HG02981 (cell line): ENCODE measurements at regions not wholly inside any gene's neighbourhood (a gene's known extent, or its start where the extent isn't known, plus 50 kb on each side); places are given as distances from the start of the nearest gene placed in this dataset.

ENCODE experiments used
- ATAC-seq: cut with Tn5 transposase; IDR thresholded peaks from one replicate; pipeline ENCODE4 v1.9.1; 2021; ENCODE audit warnings: mild to moderate bottlenecking, moderate library complexity; ENCODE audit not compliant: unreplicated experiment

DNA sequence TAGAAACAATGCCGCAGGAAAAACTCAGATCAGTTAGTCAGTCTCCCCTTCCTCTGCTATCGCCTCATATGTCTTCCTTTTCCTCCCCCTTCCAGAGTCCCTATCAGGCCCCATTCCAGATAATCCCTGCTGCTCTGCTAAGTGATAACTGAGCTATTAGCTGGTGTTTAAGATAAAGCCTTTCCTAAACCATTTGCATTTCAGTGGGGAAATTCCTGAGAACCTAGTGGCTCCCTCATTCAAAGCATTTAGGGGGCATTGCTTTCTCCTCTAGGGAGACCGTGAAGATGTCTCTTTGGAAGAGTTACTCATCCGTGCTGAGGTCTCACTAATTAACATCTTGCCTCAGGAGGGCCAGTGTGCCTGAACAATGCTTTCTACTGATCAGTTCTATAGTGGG, 401.6 kb downstream of the NPIPA7 start:
- ATAC-seq: no peak

DNA sequence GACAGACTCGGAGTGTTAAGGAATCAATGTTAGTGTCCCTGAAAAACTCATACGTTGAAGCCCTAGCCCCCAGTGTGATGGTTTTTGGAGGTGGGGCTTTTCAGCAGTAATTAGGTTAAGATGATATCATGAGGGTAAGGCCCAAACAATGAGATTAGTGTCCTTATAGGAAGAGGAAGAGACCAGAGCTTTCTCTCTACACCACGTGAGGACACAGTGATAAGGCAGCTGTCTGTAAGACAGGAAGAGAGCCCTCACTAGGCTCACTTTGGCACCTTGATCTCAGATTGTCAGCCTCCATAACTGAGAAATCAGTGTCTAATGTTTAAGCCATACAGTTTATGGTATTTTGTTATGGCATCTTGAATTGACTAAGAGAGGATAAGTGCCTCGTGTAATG, 403.2 kb downstream of the NPIPA7 start:
- no peak for ATAC-seq

DNA sequence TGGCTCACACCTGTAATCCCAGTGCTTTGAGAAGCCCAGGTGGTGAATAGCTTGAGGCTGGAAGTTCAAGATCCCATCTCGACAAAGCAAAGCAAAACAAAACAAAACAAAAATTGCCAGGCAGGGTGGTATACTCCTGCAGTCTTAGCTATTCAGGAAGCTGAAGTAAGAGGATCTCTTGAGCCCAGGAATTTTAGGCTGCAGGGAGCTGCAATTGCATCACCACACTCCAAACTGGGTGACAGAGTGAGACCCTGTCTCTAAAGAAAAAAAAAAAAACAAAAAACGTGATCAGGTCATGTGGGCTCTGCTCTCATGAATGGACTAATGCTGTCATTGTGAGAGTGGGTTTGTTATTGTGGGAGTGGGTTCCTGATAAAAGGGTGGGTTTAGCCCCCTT, 409.1 kb downstream of the NPIPA7 start:
- ATAC-seq: no peak

DNA sequence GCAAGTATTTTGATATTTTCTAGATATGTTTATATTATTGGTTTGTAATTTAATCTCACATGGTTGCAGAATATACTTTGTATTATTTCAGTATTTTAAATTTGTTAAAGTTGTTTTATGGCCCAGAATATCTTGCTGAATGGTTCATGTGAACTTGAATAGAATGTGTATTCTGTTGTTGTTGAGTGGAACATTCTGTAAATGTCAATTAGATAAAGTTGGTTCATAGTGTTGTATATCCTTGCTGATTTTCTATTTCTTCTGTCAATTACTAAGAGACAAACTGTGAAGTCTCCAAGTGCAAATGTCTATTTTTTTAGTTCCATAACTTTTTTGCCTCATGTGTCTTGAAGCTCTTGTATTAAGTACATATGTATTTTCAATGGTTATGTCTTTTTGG, 411.7 kb downstream of the NPIPA7 start:
- ATAC-seq: no peak

DNA sequence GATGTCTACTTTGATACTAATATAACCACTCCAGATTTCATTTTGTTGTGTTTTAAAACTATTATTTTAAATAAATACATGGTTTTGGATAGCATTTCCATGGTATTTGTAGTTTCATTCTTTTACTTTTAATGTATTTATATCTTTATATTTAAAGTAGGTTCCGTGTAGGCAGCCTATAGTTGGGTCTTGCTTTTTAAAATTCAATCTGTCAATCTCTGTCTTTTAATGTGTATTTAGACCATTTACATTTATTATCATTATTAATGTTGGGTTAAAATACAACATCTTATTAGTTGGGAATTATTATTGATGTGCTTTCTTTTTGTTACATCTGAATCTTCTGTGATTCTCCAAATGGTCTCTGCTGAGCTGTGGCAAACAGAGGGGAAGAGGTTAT, 412.1 kb downstream of the NPIPA7 start:
- no peak for ATAC-seq

DNA sequence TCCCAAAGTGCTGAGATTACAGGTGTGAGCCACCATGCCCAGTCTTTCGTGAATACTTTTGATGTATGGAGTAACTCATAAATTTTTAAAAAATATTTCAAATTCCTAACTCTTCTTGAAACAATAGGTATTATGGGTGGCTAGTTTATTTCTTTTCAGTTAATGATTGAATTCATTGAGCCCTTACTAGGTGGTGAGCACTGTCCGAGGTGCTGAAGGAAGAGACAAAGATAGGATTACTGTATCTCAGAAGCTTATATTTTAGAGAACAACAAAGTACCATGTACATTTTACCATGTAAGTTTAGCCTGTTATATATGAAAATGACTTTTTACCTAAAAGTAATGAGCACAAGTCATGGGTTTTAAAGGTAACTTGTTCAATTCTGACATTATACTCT, 418.3 kb downstream of the NPIPA7 start:
- no peak for ATAC-seq

DNA sequence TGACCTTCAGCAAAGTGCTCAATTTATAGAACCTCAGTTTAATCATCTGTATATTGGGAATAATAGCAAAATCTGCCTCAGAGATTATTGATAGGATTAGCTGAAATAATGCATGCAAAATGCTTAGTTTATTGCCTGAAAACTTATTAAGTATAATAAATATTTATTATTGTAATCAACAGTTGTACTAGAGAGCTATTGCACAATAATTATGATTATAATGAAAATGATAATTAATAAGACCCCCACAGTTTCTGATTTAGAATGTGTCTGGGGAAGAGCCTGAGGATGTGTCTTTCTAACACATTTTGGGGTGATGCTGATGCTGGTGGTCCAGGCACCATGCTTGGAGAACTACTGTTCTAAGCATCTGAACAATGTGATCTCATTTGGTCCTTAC, 419.6 kb downstream of the NPIPA7 start:
- no peak for ATAC-seq

DNA sequence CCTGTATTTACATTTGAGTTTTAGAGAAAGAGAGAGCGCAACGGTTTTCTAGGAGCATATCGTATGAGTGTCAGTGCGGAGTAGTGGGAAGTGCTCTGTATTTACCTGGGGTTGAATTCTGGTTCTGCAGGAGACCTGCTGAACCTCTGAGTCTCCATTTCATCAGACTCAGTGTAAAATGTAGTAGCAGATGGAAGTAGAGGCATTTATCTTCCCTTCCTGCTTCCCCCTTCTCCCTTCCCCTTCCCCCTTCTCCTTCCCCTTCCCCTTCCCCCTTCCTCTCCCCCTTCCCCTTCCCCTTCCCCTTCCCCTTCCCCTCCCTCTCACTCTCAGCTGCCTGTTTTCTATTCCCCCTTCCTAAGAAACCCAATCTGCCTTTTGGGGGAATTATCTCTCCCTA, 426.9 kb downstream of the NPIPA7 start:
- ATAC-seq: no peak

DNA sequence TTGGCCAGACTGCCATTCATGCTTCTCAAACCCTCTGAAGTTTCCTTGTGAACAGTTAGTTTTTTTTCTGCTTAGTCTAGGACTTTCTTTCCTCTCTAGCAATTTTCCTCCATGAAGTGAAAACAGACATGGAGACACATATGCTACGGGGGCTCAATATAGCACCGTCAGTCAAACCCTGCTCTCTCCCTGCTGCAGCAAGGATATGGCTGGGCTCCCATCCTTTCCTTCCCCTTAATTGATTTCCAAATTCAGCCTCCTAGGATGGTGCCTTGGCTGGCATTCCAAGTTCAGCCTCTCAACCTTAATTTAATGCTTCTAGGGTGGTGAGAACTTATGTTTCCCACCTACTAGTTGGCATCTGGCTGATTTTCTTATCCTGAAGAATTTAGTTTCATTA, 436.7 kb downstream of the NPIPA7 start:
- ATAC-seq: no peak

DNA sequence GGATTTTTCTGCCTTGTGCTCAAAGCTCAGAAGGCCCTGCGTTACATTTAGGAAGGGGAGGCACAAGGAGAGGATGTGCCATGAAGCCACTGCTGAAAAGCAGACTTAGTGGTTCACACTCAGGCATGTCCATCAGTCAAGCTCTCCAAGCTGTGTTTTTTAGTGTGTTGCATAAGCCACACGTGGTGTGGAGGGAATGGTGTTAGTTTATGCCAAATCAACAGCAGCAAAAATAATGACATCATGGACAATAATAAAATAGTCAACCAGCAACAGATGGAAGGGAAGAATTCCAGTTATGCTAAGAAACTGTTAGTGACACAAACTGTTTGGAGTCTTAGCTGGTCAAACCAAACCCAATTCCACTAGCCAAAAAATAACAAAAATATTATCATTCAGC, 438.3 kb downstream of the NPIPA7 start:
- no peak for ATAC-seq

DNA sequence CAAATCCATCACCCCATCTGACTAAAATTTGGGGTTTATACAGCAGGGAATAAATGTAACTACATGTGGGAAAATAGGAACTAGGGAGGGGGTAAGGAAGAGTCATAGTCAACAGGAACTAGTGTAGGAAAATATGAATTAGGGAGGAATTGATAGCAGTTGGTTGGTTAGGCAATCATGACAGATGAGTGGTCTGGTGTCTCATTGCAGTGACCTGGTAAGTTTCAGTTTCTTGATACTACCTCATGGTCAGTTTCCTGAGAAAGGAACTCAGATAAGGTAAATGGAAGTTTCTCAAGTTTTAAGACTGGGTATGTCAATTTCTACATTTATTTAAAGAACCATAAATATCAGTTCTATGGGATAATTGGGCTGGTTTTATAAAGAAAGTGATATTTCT, 442.3 kb downstream of the NPIPA7 start:
- no peak for ATAC-seq

DNA sequence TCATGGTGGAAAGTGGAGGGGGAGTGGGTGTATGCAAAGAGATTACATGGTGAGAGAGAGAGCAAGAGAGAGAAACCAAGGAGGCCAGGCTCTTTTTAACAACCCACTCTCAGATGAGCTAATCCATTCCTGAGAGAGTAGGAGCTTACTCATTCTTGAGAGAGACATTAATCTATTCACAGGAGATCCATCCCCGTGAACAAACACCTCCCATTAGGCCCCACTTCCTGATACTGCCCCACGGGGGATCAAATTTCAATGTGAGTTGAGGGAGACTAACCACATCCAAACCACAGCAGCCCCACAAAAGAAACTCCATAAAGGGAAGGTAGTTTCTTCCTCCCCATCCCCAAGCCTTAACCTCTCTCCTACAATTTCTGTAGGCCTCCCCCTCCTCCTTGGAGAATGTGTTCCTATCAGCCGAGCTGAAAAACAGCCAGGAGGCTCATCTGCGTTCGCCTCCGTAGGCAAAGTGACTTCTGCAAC, 450.0 kb downstream of the NPIPA7 start:
- ATAC-seq: no peak

DNA sequence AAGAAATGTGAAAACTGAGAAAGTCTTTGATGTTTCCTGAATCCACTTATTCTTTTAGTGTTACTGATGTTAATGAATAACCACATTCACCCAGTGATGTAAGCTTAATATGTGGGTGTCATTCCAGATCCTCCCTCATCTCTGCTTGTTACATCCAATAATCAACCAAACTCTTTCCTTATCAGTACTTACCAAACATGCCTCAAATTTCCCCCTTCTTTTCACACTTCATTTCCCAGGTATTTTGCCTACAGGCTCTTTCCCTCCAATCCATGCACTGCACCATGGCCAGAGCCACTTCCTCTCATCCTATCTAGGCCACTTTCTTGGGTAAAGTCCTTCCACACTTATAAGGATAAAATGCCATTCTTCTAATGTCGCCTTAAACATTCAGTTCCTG, 451.5 kb downstream of the NPIPA7 start:
- ATAC-seq: no peak

DNA sequence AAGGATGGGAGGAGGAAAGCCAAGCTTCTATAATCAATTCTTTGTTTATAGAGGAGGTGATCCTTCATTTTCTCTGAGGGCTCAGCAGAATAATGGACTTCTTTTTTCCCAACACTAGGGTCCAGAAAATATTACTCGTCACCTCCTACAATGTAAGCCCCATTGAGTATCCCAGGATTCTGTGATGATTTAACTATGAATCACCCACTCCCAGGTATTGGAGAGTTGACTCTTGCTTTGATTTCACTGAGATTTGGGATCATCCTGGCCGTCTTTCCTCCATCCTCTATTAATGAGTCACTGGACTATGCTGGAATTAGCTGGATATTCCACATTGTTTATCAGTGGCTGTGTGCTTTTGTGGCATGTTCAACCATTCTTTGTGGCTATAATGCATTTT, 452.0 kb downstream of the NPIPA7 start:
- no peak for ATAC-seq

DNA sequence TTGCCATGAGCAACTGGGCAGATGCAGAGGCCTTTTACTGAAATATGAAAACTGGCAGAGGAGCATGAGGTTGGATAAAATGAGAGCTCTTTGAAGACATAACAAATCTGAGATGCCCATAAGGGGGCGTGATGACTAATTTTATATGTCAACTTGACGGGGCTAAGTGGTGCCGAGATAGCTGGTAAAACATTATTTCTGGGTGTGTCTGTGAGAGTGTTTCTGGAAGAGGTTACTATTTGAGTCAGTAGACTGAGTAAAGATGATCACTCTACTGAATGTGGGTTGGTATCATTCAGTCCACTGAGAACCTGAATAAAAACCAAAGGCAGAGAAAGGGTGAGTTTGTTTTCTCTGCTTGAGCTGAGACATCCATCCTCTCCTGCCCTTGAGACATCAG, 454.2 kb downstream of the NPIPA7 start:
- no peak for ATAC-seq

DNA sequence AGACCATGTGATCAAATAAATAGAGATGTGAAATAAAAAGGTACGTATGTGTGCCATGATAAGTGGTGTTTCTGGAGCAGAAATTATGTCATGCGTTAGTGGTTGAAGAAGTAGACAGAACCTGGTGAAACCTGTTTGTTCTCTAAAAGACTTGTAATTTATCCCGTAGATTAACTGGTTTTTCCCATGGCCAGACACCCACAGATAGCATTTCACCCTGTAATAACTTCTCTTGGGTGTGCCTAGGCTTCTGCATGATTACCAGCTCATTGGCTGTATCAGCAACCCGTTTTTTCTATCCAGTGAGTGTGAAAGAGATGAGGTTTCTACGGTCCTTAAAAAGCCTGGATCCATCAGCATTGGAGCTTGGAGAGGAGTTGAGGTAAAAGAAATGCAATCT, 471.3 kb downstream of the NPIPA7 start:
- no peak for ATAC-seq

DNA sequence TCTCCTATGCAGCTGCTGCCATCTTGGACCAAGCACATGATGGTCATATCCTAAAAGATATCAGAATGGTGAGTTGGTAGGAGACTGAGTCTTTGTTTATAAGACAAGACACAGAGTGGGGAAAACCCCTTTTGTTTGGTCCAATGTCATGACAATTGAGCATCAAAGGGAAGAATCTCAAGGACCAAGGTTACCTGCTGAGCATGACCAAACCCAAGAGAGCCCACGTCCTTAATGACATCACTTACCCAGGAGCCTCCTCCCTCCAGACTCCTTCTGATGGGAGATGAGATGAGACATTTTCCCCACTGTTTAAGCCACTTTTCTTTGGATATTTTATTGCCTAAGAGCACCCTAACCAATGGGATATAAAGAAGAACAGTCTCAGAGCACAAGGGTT, 478.1 kb downstream of the NPIPA7 start:
- no peak for ATAC-seq

DNA sequence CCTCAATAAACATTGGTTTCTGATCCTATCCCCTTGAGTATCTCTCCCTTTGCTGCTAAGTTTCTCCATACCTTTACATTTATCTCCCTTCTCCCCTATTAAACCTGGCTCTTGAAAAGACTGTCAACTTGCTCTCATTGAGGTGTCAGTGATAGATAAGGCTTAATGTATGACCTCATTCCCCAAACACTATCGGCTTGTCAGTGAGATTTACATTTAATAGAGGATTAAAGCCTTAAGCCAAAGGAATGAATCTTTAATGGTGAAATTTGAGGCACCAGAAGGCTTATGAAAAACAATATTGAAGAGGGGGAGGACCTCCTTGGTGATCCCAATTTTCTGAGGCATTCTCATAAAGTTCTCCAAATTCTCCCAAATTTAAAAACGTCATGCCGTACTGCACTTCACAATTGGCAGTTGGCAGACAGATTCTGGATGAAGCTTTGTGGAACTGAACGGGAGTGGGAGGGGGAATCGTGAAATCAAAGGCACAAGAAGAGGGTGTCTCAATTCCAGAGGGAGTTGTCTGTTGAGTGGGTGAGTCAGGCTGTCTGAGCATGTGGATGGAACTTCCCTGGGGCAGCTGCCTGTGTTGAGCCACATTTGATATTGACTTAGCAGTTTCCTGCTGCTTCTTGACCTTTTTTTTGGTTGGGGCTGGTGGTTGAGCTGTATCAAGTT, 478.8 kb downstream of the NPIPA7 start:
- ATAC-seq: no peak

DNA sequence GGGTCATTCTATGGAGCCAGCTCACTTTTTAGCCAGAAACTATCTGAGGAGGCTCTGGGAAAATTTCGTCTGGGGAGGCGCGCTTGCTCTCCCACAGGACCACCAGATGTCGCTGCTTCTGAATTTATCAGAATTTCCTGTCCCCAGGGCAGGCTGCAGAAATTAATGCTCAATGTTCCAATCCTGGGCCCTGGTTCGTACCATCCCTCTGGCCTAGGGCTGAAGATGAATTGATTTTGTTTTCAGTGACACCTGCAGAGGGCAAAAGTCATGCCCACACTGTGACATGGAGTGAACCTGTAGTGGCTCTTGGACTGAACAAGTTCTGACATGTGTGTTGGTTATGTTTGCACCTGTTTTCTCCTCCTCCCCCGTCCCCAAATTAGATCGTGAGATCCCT, 482.6 kb downstream of the NPIPA7 start:
- ATAC-seq: no peak

DNA sequence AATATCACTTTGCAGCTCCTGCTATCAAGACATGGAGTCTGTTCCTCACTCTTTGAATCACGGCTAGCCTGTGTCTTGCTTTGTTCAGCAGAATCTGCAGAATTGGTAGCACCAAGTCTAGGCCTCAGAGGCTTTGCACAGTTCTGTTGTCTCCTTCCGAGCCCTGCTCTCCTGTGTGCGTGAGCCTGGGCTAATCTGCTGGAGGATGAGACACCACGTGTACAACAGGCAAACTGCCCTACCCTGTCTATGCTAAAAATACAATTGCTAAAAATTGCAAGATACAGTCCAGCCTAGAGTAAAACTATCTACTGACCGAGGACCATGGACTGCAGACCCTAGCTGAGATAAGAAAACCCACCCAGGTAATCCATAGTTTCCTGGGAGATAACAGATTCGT, 484.7 kb downstream of the NPIPA7 start:
- no peak for ATAC-seq

DNA sequence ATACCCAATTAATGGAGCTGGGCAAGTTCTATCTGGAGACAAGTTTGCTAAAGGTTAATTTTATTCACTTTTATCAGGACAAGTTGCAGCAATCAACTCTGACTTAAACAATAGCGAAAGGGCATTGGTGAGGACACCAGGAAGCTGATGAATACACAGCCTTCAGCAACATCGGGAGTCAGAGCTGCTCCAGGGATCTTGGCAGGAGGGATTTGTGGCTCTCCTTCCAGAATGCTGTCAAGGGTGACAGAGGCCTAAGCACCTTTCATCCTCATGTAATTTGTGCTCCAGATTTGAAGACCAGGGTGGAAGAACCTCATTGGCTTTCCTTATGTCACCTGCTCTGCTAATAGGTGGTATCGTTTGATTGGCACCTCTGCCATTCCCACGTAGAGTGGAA, 485.6 kb downstream of the NPIPA7 start:
- no peak for ATAC-seq

DNA sequence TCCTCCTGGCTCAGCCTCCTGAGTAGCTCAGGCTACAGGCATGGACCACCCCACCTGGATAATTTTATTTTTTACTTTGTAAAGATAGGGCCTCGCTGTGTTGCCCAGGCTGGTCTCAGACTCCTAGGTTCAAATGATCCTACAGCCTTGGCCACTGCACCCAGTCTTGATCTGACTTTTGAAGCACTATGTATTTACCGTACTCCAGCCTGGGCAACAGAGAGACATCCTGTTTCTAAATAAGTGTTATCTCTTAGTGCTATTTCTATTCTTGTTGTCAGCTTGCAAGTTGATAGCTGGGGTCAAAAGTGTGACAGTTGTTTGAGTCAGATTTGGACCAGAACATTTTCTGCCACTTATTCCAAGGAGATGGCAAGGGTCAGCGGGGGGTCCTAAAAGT, 486.4 kb downstream of the NPIPA7 start:
- no peak for ATAC-seq

DNA sequence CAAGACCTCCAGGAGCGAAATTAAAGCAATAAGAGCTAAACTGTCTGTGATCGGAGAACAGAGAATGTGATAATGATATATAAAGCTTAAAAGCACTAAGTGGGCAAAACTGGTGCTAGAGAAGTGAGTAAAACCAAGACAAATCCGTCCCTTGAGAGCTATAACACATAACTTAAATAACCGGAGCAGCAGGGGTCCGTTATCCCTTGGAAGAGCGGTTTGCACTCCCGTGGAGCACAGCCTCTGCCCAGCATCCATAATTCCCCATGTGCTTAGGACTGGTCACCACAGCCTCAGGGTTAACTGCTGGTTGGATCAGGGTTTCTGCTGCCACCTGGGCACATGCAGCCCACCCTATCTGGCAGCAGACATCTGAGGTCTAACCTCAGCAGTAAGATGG, 489.0 kb downstream of the NPIPA7 start:
- no peak for ATAC-seq
